Testis (tissue), 2 donors: ENCODE measurements at regions not wholly inside any gene's neighbourhood (a gene's known extent, or its start where the extent isn't known, plus 50 kb on each side); places are given as distances from the start of the nearest gene placed in this dataset.

Experiments
- DNase-seq: peaks from one replicate; pipeline ENCODE4 v3.0.0-alpha.2; 2019
- H3K27ac ChIP-seq, 2 donors: fragments of 200-600 bp; sonication (generic); one replicate each; pipeline ENCODE4 v1.5.1; 2019
- H3K27me3 ChIP-seq: fragments of 200-600 bp; sonication (generic); one replicate; pipeline ENCODE4 v1.5.1; 2019
- H3K36me3 ChIP-seq: fragments of 200-600 bp; sonication (generic); one replicate; pipeline ENCODE4 v1.5.1; 2017; ENCODE audit warnings: low read depth; ENCODE audit errors: missing control alignments
- H3K4me1 ChIP-seq: fragments of 200-600 bp; sonication (generic); one replicate; pipeline ENCODE4 v1.5.1; 2019
- H3K4me3 ChIP-seq, 2 donors: fragments of 200-600 bp; sonication (generic); one replicate each; pipeline ENCODE4 v1.5.1; 2017 to 2019
- H3K9me3 ChIP-seq: fragments of 200-600 bp; sonication (generic); one replicate; pipeline ENCODE4 v1.5.1; 2017
- CTCF ChIP-seq, 3 experiments: fragments of 450-650 bp in 2 of 3; fragments of 200-600 bp in 1 of 3; sonication (generic) in 1 of 3; IDR thresholded peaks; one replicate each; pipeline ENCODE4 v1.5.1; 2016 to 2019; ENCODE audit warnings: antibody characterized with exemption in 3 of 3, mild to moderate bottlenecking in 2 of 3, moderate library complexity in 1 of 3
- POLR2A ChIP-seq: fragments of 450-650 bp; IDR thresholded peaks from one replicate; pipeline ENCODE4 v1.6.1; 2017; ENCODE audit warnings: antibody characterized with exemption, mild to moderate bottlenecking, moderate library complexity
- WGBS, 2 donors: methylation state at CpG; one replicate each; pipeline ENCODE4 v1.1.5; 2018; 5-methylcytosine and 5-hydroxymethylcytosine counted together
- intact Hi-C: fragments of 100-400 bp; cut with DNase I; formaldehyde crosslinking; loops from one replicate; pipeline ENCODE4 v1.15.1; 2023; ENCODE audit warnings: low total_unique reads

- H3K27ac ChIP-seq = no peak overlapping the region
- H3K27me3 ChIP-seq = no peaks in the 10 kb centered on the region
- H3K4me1 ChIP-seq = no peaks in the 10 kb centered on the region
- DNase-seq = no peak
- intact Hi-C loops = no loop called here
- TF ChIP-seq CTCF (IDR thresholded peaks at IDR 0.05) (no peak), POLR2A (no peak)
- no peaks in the 10 kb centered on the region for H3K9me3 ChIP-seq
- H3K4me3 ChIP-seq = no peak overlapping the region
- no peaks in the 10 kb centered on the region for H3K36me3 ChIP-seq
- 81 to 90% methylated on average over 2 of the region's 2 CpGs for WGBS, 2 donors
These were observed 85.7 kb upstream of the NTRK2 start for GRCh38 chr9:84583866-84584265.

- no peak for TF ChIP-seq CTCF (IDR thresholded peaks at IDR 0.05)
- no peak for TF ChIP-seq POLR2A
- no peaks in the 10 kb centered on the region for H3K4me1 ChIP-seq
- intact Hi-C loops = no loop called here
- no peak overlapping the region for H3K27ac ChIP-seq
- no peak overlapping the region for H3K4me3 ChIP-seq
- H3K36me3 ChIP-seq = no peaks in the 10 kb centered on the region
- no peaks in the 10 kb centered on the region for H3K9me3 ChIP-seq
- no peak for DNase-seq
- H3K27me3 ChIP-seq = no peaks in the 10 kb centered on the region
- 73 to 74% methylated on average over 3 of the region's 3 CpGs for WGBS, 2 donors
These were observed 82.9 kb upstream of the NTRK2 start for GRCh38 chr9:84586662-84587061.

- Histone ChIP-seq H3K36me3 (no peaks in the 10 kb centered on the region), H3K27me3 (no peaks in the 10 kb centered on the region), H3K4me1 (no peaks in the 10 kb centered on the region), H3K4me3 (no peak overlapping the region), H3K9me3 (no peaks in the 10 kb centered on the region), H3K27ac (no peak overlapping the region)
- 80 to 81% methylated on average over 3 of the region's 3 CpGs for WGBS, 2 donors
- TF ChIP-seq POLR2A = no peak
- no peak for TF ChIP-seq CTCF (IDR thresholded peaks at IDR 0.05)
- no peak for DNase-seq
- intact Hi-C loops = no loop called here
These were observed 82.4 kb upstream of the NTRK2 start for GRCh38 chr9:84587153-84587552.

- DNase-seq = no peak
- no peak for TF ChIP-seq POLR2A
- TF ChIP-seq CTCF (IDR thresholded peaks at IDR 0.05) = no peak
- no peaks in the 10 kb centered on the region for H3K36me3 ChIP-seq
- H3K4me3 ChIP-seq = no peak overlapping the region
- no peaks in the 10 kb centered on the region for H3K4me1 ChIP-seq
- WGBS, 2 donors = 85 to 100% methylated on average over 1 of the region's 1 CpG
- no peak overlapping the region for H3K27ac ChIP-seq
- intact Hi-C loops = no loop called here
- no peaks in the 10 kb centered on the region for H3K9me3 ChIP-seq
- H3K27me3 ChIP-seq = no peaks in the 10 kb centered on the region
These were observed 80.0 kb upstream of the NTRK2 start for GRCh38 chr9:84589542-84589941.

- Histone ChIP-seq H3K4me3 (no peak overlapping the region), H3K27ac (no peak overlapping the region), H3K9me3 (no peaks in the 10 kb centered on the region), H3K4me1 (no peaks in the 10 kb centered on the region), H3K27me3 (no peaks in the 10 kb centered on the region), H3K36me3 (no peaks in the 10 kb centered on the region)
- 82 to 96% methylated on average over 4 of the region's 4 CpGs for WGBS, 2 donors
- TF ChIP-seq POLR2A (no peak), CTCF (IDR thresholded peaks at IDR 0.05) (no peak)
- no peak for DNase-seq
- intact Hi-C loops = no loop called here
These were observed 78.8 kb upstream of the NTRK2 start for GRCh38 chr9:84590706-84591105.
